ENCODE measurements at regions not wholly inside any gene's neighbourhood (a gene's known extent, or its start where the extent isn't known, plus 50 kb on each side); places are given as distances from the start of the nearest gene placed in this dataset.

GRCh38 chr2:7516484-7517063, 599.4 kb downstream of the RNF144A start:
- Histone ChIP-seq H3K9me3 (ENCODE audit: control insufficient read depth, insufficient read depth, low read depth, low read length) (no peaks in the 10 kb centered on the region), H3K27ac (ENCODE audit: extremely low read depth, low read depth, low read length) (no peak overlapping the region), H3K4me1 (ENCODE audit: control insufficient read depth, insufficient read depth, low read length) (no peaks in the 10 kb centered on the region), H3K36me3 (ENCODE audit: control insufficient read depth in 2 of 2, insufficient read depth in 1 of 2, low read length in 2 of 2) (no peaks in the 10 kb centered on the region), H3K4me3 (ENCODE audit: low read depth, low read length) (no peak overlapping the region)
- CTCF ChIA-PET, result no interaction called here
- POLR2A ChIA-PET, result no interaction called here
- TF ChIP-seq ZNF514 (tag by site-specific recombination; IDR thresholded peaks at IDR 0.05) (no peak), ZBTB20 (tag by site-specific recombination; IDR thresholded peaks at IDR 0.05) (no peak), ZNF677 (tag by site-specific recombination; IDR thresholded peaks at IDR 0.05) (no peak), SETDB1 (IDR thresholded peaks at IDR 0.05; ENCODE audit: insufficient read length, low read length) (no peak), ZNF324 (tag by site-specific recombination; IDR thresholded peaks at IDR 0.05) (no peak), ZNF530 (tag by site-specific recombination; IDR thresholded peaks at IDR 0.05; ENCODE audit: low read depth) (no peak), TRIM28 (IDR thresholded peaks at IDR 0.05; ENCODE audit: borderline replicate concordance, low read length) (no peak), ZNF48 (tag by site-specific recombination; IDR thresholded peaks at IDR 0.05) (no peak), ZNF843 (tag by site-specific recombination; IDR thresholded peaks at IDR 0.05) (no peak), ZNF311 (tag by site-specific recombination; IDR thresholded peaks at IDR 0.05; ENCODE audit: borderline replicate concordance) (no peak), GFI1B (tag by site-specific recombination; IDR thresholded peaks at IDR 0.05) (no peak), GLI4 (tag by site-specific recombination; IDR thresholded peaks at IDR 0.05) (no peak), ZNF362 (tag by site-specific recombination; IDR thresholded peaks at IDR 0.05) (no peak), YY2 (tag by site-specific recombination; IDR thresholded peaks at IDR 0.05) (no peak)
- TF ChIP-seq, protein P1, sequence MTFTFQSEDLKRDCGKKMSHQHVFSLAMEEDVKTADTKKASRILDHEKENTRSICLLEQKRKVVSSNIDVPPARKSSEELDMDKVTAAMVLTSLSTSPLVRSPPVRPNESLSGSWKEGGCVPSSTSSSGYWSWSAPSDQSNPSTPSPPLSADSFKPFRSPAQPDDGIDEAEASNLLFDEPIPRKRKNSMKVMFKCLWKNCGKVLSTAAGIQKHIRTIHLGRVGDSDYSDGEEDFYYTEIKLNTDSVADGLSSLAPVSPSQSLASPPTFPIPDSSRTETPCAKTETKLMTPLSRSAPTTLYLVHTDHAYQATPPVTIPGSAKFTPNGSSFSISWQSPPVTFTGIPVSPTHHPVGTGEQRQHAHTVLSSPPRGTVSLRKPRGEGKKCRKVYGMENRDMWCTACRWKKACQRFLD (tag by site-specific recombination; IDR thresholded peaks at IDR 0.05), result no peak

DNA sequence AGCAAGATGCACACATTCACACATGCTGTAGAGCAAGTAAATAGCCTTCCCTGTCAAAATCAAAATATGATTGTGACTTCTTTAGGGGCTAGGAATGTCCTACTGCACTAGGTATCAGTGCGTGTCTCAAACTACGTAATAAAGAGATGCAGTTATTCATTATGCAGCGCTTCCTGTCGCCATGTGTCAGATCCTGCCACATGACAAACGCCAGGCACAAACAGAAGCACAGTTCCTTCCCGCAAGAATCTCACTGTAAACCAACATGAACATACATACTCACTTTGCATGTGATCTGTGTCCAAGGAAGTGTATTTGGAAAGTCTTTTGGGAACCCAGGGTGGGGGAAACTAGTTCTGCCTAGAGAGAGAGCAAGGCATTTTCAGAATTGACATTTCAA, 599.9 kb downstream of the RNF144A start:
- ChIA-PET POLR2A (no interaction called here), CTCF (no interaction called here)
- no peak for TF ChIP-seq FEZF1 (tag by site-specific recombination; IDR thresholded peaks at IDR 0.05)
- TF ChIP-seq ZNF274 (IDR thresholded peaks at IDR 0.05; ENCODE audit: low read length), result no peak
- TF ChIP-seq ZNF274 (tag by site-specific recombination; IDR thresholded peaks at IDR 0.05; ENCODE audit: borderline replicate concordance), result no peak
- TF ChIP-seq SP7 (tag by site-specific recombination; IDR thresholded peaks at IDR 0.05), result no peak
- no peak for TF ChIP-seq GLI4 (tag by site-specific recombination; IDR thresholded peaks at IDR 0.05)
- no peak for TF ChIP-seq ZBTB10 (tag by site-specific recombination; IDR thresholded peaks at IDR 0.05)
- TF ChIP-seq, protein P1 (tag by site-specific recombination; IDR thresholded peaks at IDR 0.05), result no peak
- TF ChIP-seq KLF10 (tag by site-specific recombination; IDR thresholded peaks at IDR 0.05), result no peak
- Histone ChIP-seq H3K36me3 (ENCODE audit: control insufficient read depth in 2 of 2, insufficient read depth in 1 of 2, low read length in 2 of 2) (no peaks in the 10 kb centered on the region), H3K27ac (ENCODE audit: extremely low read depth, low read depth, low read length) (no peak overlapping the region), H3K9me3 (ENCODE audit: control insufficient read depth, insufficient read depth, low read depth, low read length) (no peaks in the 10 kb centered on the region), H3K4me1 (ENCODE audit: control insufficient read depth, insufficient read depth, low read length) (no peaks in the 10 kb centered on the region), H3K4me3 (ENCODE audit: low read depth, low read length) (no peak overlapping the region)
